ENCODE measurements at regions not wholly inside any gene's neighbourhood (a gene's known extent, or its start where the extent isn't known, plus 50 kb on each side); places are given as distances from the start of the nearest gene placed in this dataset.

GRCh38 chr13:38618881-38619280, 68.0 kb upstream of the FREM2 start:
- DNase-seq (no peak), ATAC-seq (no peak)
- H3K27me3 Mint-ChIP-seq: no peaks in the 10 kb centered on the region
- H3K9me3 Mint-ChIP-seq: no peaks in the 10 kb centered on the region
- H3K4me3 Mint-ChIP-seq: no peak overlapping the region
- H3K4me1 Mint-ChIP-seq: no peaks in the 10 kb centered on the region
- no peak overlapping the region for H3K27ac Mint-ChIP-seq

- no peaks in the 10 kb centered on the region for H3K9me3 Mint-ChIP-seq
- H3K27me3 Mint-ChIP-seq: no peaks in the 10 kb centered on the region
- no peaks in the 10 kb centered on the region for H3K4me1 Mint-ChIP-seq
- DNase-seq (no peak), ATAC-seq (no peak)
- H3K27ac Mint-ChIP-seq: no peak overlapping the region
- H3K4me3 Mint-ChIP-seq: no peak overlapping the region
Measured at GRCh38 chr13:38620876-38621275, 66.0 kb upstream of the FREM2 start.

- Mint-ChIP-seq H3K27ac (no peak overlapping the region), H3K9me3 (no peaks in the 10 kb centered on the region), H3K4me3 (no peak overlapping the region), H3K4me1 (no peaks in the 10 kb centered on the region), H3K27me3 (no peaks in the 10 kb centered on the region)
- ATAC-seq: no peak
- no peak for DNase-seq
Measured at GRCh38 chr13:38624822-38625221, 62.1 kb upstream of the FREM2 start.

GRCh38 chr13:38628554-38628953, 58.3 kb upstream of the FREM2 start:
- Mint-ChIP-seq H3K4me1 (no peaks in the 10 kb centered on the region), H3K27ac (peak overlapping the region in 1 of 2 donors; percentile 35), H3K27me3 (no peaks in the 10 kb centered on the region), H3K9me3 (no peaks in the 10 kb centered on the region), H3K4me3 (no peak overlapping the region)
- no peak for DNase-seq
- ATAC-seq: no peak

GRCh38 chr13:38630780-38631179, 56.1 kb upstream of the FREM2 start:
- no peak overlapping the region for H3K4me3 Mint-ChIP-seq
- DNase-seq (no peak), ATAC-seq (no peak)
- no peaks in the 10 kb centered on the region for H3K9me3 Mint-ChIP-seq
- H3K4me1 Mint-ChIP-seq: no peaks in the 10 kb centered on the region
- H3K27me3 Mint-ChIP-seq: no peaks in the 10 kb centered on the region
- H3K27ac Mint-ChIP-seq: no peak overlapping the region

GRCh38 chr13:38635030-38635429, 51.8 kb upstream of the FREM2 start:
- Mint-ChIP-seq H3K27me3 (peaks cover 16% of the 10 kb centered on the region), H3K9me3 (no peaks in the 10 kb centered on the region), H3K4me1 (no peaks in the 10 kb centered on the region), H3K4me3 (no peak overlapping the region), H3K27ac (no peak overlapping the region)
- ATAC-seq: no peak
- no peak for DNase-seq

- Mint-ChIP-seq H3K9me3 (no peaks in the 10 kb centered on the region), H3K4me3 (no peak overlapping the region), H3K4me1 (no peaks in the 10 kb centered on the region), H3K27me3 (peaks cover 16% of the 10 kb centered on the region), H3K27ac (peak overlapping the region in 1 of 2 donors; percentile 70)
- ATAC-seq (no peak), DNase-seq (no peak)
Measured at GRCh38 chr13:38636073-38636472, 50.8 kb upstream of the FREM2 start.

- Mint-ChIP-seq H3K27ac (no peak overlapping the region), H3K4me1 (no peaks in the 10 kb centered on the region), H3K9me3 (no peaks in the 10 kb centered on the region), H3K27me3 (peaks cover 16% of the 10 kb centered on the region), H3K4me3 (no peak overlapping the region)
- ATAC-seq (no peak), DNase-seq (no peak)
Measured at GRCh38 chr13:38636761-38637160, 50.1 kb upstream of the FREM2 start.
